Activated CD4-positive, alpha-beta T cell treated with anti-CD3 and anti-CD28 coated beads for 36 hours (primary cell): ENCODE measurements at regions not wholly inside any gene's neighbourhood (a gene's known extent, or its start where the extent isn't known, plus 50 kb on each side); places are given as distances from the start of the nearest gene placed in this dataset.
"Not testable (repeated sequence)": the region's sequence is repeated elsewhere in the genome, so short reads cannot be mapped to it uniquely, and the experiment has no call there.

ENCODE experiments used
- ATAC-seq: fragments of 200-7000 bp; cut with Tn5 transposase; one replicate; pipeline ENCODE4 v1.10.0; 2021; ENCODE audit warnings: mild to moderate bottlenecking, moderate library complexity
- CTCF ChIA-PET: fragments of 350-600 bp; sonication (Branson Sonifier 250); formaldehyde crosslinking; loops from one replicate; lab custom pipeline; 2021; ENCODE audit warnings: antibody characterized with exemption; lab: Charles Lee
- POLR2A ChIA-PET: fragments of 350-600 bp; sonication (Branson Sonifier 250); formaldehyde crosslinking; loops from one replicate; lab custom pipeline; 2021; ENCODE audit warnings: antibody characterized with exemption, inconsistent platforms; lab: Charles Lee
- DNase-seq: peaks from one replicate; pipeline ENCODE4 v3.0.0-alpha.2; 2020
- H3K27ac Mint-ChIP-seq: one replicate; pipeline ENCODE4 v1.8.0; 2021; ENCODE audit warnings: mixed read lengths
- H3K27me3 Mint-ChIP-seq: one replicate; pipeline ENCODE4 v1.8.0; 2021; ENCODE audit warnings: mixed read lengths
- H3K36me3 Mint-ChIP-seq: one replicate; pipeline ENCODE4 v1.8.0; 2021; ENCODE audit warnings: low read depth, mixed read lengths
- H3K4me1 Mint-ChIP-seq: one replicate; pipeline ENCODE4 v1.8.0; 2021; ENCODE audit warnings: mixed read lengths
- H3K4me3 Mint-ChIP-seq: one replicate; pipeline ENCODE4 v1.8.0; 2021; ENCODE audit warnings: mild to moderate bottlenecking, moderate library complexity, mixed read lengths
- H3K9me3 Mint-ChIP-seq: one replicate; pipeline ENCODE4 v1.8.0; 2021; ENCODE audit warnings: low read depth, mixed read lengths
- intact Hi-C, 2 experiments: fragments of 100-400 bp; cut with DNase I in 1 of 2; cut with micrococcal nuclease in 1 of 2; formaldehyde crosslinking; loops; one replicate each; pipeline versions ENCODE4 v1.14.2 to v1.15.1; 2022 to 2024; cut with DNase I, micrococcal nuclease

- no peak overlapping the region for H3K4me3 Mint-ChIP-seq
- intact Hi-C loops: no loop called here
- no peak for DNase-seq
- H3K36me3 Mint-ChIP-seq: no peaks in the 10 kb centered on the region
- ChIA-PET POLR2A (no interaction called here), CTCF (no interaction called here)
- H3K27me3 Mint-ChIP-seq: peaks cover 3% of the 10 kb centered on the region
- H3K4me1 Mint-ChIP-seq: no peaks in the 10 kb centered on the region
- H3K27ac Mint-ChIP-seq: no peak overlapping the region
- ATAC-seq: no peak
- H3K9me3 Mint-ChIP-seq: peaks cover 7% of the 10 kb centered on the region
Measured at GRCh38 chr5:119694284-119694683, 64.9 kb downstream of the FAM170A start.

GRCh38 chr5:119706049-119706448 is 76.7 kb downstream of the FAM170A start:
- DNase-seq (no peak), ATAC-seq (no peak)

GRCh38 chr5:119708076-119708790 is 78.9 kb downstream of the FAM170A start:
- CTCF ChIA-PET: no interaction called here
- peaks cover 6% of the 10 kb centered on the region for H3K27me3 Mint-ChIP-seq

More at GRCh38 chr5:119706049-119706448, 76.7 kb downstream of the FAM170A start:
- ChIA-PET CTCF (no interaction called here), POLR2A (no interaction called here)
- Mint-ChIP-seq H3K4me1 (no peaks in the 10 kb centered on the region), H3K9me3 (peaks cover 3% of the 10 kb centered on the region), H3K36me3 (no peaks in the 10 kb centered on the region), H3K4me3 (no peak overlapping the region), H3K27ac (no peak overlapping the region), H3K27me3 (peaks cover 5% of the 10 kb centered on the region)
- intact Hi-C loops: no loop called here

GRCh38 chr5:119721775-119722174 is 92.4 kb downstream of the FAM170A start:
- intact Hi-C loops: no loop called here
- CTCF ChIA-PET: interaction anchor here (0.9 kb wide), 1 partner anchor 197 kb away, joined by 4 read pairs; no protein-coding TSS in a partner anchor
- Mint-ChIP-seq H3K9me3 (peaks cover 4% of the 10 kb centered on the region), H3K27ac (no peak overlapping the region), H3K4me3 (no peak overlapping the region), H3K27me3 (no peaks in the 10 kb centered on the region), H3K36me3 (no peaks in the 10 kb centered on the region), H3K4me1 (no peaks in the 10 kb centered on the region)
- POLR2A ChIA-PET: no interaction called here
- ATAC-seq (no peak), DNase-seq (no peak)

More at GRCh38 chr5:119708076-119708790, 78.9 kb downstream of the FAM170A start:
- intact Hi-C loops: no loop called here
- H3K36me3 Mint-ChIP-seq: no peaks in the 10 kb centered on the region
- H3K4me1 Mint-ChIP-seq: no peaks in the 10 kb centered on the region
- no peak for ATAC-seq
- no peak overlapping the region for H3K27ac Mint-ChIP-seq
- H3K9me3 Mint-ChIP-seq: no peaks in the 10 kb centered on the region
- H3K4me3 Mint-ChIP-seq: no peak overlapping the region
- POLR2A ChIA-PET: no interaction called here
- DNase-seq: no peak

- CTCF ChIA-PET: interaction anchor here (1.0 kb wide), 1 partner anchor 12 kb away, joined by 3 read pairs; no protein-coding TSS in a partner anchor
- H3K4me1 Mint-ChIP-seq, DNase-seq, ATAC-seq, H3K4me3 Mint-ChIP-seq, H3K9me3 Mint-ChIP-seq, H3K27ac Mint-ChIP-seq, H3K36me3 Mint-ChIP-seq, H3K27me3 Mint-ChIP-seq, POLR2A ChIA-PET, intact Hi-C loops: not testable (repeated sequence)
Measured at GRCh38 chr5:119725291-119725690, 95.9 kb downstream of the FAM170A start.

- Mint-ChIP-seq H3K36me3 (no peaks in the 10 kb centered on the region), H3K9me3 (peaks cover 9% of the 10 kb centered on the region), H3K4me3 (no peak overlapping the region), H3K4me1 (no peaks in the 10 kb centered on the region), H3K27ac (no peak overlapping the region), H3K27me3 (no peaks in the 10 kb centered on the region)
- ChIA-PET POLR2A (no interaction called here), CTCF (no interaction called here)
- DNase-seq (no peak), ATAC-seq (no peak)
- intact Hi-C loops: no loop called here
Measured at GRCh38 chr5:119726544-119726943, 97.2 kb downstream of the FAM170A start.

- ATAC-seq: no peak
- H3K36me3 Mint-ChIP-seq: no peaks in the 10 kb centered on the region
- H3K27me3 Mint-ChIP-seq: peaks cover 2% of the 10 kb centered on the region
- H3K27ac Mint-ChIP-seq: no peak overlapping the region
- no peaks in the 10 kb centered on the region for H3K4me1 Mint-ChIP-seq
- intact Hi-C loops: loop anchor here in 1 of 2 experiments (10.0 kb wide), 2 partner anchors 165 to 265 kb away; no protein-coding TSS in a partner anchor
- POLR2A ChIA-PET: no interaction called here
- CTCF ChIA-PET: no interaction called here
- no peak overlapping the region for H3K4me3 Mint-ChIP-seq
- no peaks in the 10 kb centered on the region for H3K9me3 Mint-ChIP-seq
- DNase-seq: no peak
Measured at GRCh38 chr5:119740225-119740624, 110.9 kb downstream of the FAM170A start.

GRCh38 chr5:119741691-119742090 is 112.3 kb downstream of the FAM170A start:
- DNase-seq (no peak), ATAC-seq (no peak)
- no peak overlapping the region for H3K4me3 Mint-ChIP-seq
- CTCF ChIA-PET: interaction anchor here (0.7 to 1.4 kb wide), 3 partner anchors 12 to 270 kb away, joined by 3 read pairs; no protein-coding TSS in a partner anchor
- peaks cover 2% of the 10 kb centered on the region for H3K27me3 Mint-ChIP-seq
- H3K27ac Mint-ChIP-seq: no peak overlapping the region
- no peaks in the 10 kb centered on the region for H3K9me3 Mint-ChIP-seq
- intact Hi-C loops: loop anchor here in 1 of 2 experiments (10.0 kb wide), 2 partner anchors 167 to 267 kb away; no protein-coding TSS in a partner anchor
- no peaks in the 10 kb centered on the region for H3K36me3 Mint-ChIP-seq
- POLR2A ChIA-PET: no interaction called here
- no peaks in the 10 kb centered on the region for H3K4me1 Mint-ChIP-seq

GRCh38 chr5:119742311-119742710 is 113.0 kb downstream of the FAM170A start:
- H3K4me1 Mint-ChIP-seq: no peaks in the 10 kb centered on the region
- no peak overlapping the region for H3K27ac Mint-ChIP-seq
- no peak for DNase-seq
- H3K9me3 Mint-ChIP-seq: no peaks in the 10 kb centered on the region
- ChIA-PET POLR2A (no interaction called here), CTCF (interaction anchor here (1.0 to 1.4 kb wide), 2 partner anchors 11 to 258 kb away, joined by 3 read pairs; no protein-coding TSS in a partner anchor)
- peaks cover 2% of the 10 kb centered on the region for H3K27me3 Mint-ChIP-seq
- intact Hi-C loops: loop anchor here in 1 of 2 experiments (10.0 kb wide), 2 partner anchors 168 to 268 kb away; no protein-coding TSS in a partner anchor
- ATAC-seq: no peak
- H3K4me3 Mint-ChIP-seq: no peak overlapping the region
- H3K36me3 Mint-ChIP-seq: no peaks in the 10 kb centered on the region

- no peaks in the 10 kb centered on the region for H3K36me3 Mint-ChIP-seq
- CTCF ChIA-PET: no interaction called here
- POLR2A ChIA-PET: no interaction called here
- H3K4me1 Mint-ChIP-seq: no peaks in the 10 kb centered on the region
- no peak overlapping the region for H3K27ac Mint-ChIP-seq
- H3K27me3 Mint-ChIP-seq: peaks cover 2% of the 10 kb centered on the region
- intact Hi-C loops: loop anchor here (1.0 to 10.0 kb wide), 5 partner anchors 165 to 756 kb away; partner anchors contain the start of gene DTWD2 (in 1 of the 2)
- DNase-seq (peak; percentile 10), ATAC-seq (peak; percentile 51)
- H3K4me3 Mint-ChIP-seq: no peak overlapping the region
- H3K9me3 Mint-ChIP-seq: no peaks in the 10 kb centered on the region
Measured at GRCh38 chr5:119743927-119744326, 114.6 kb downstream of the FAM170A start.

- no peaks in the 10 kb centered on the region for H3K27me3 Mint-ChIP-seq
- no peak for DNase-seq
- no peak for ATAC-seq
- no peak overlapping the region for H3K27ac Mint-ChIP-seq
- POLR2A ChIA-PET: no interaction called here
- intact Hi-C loops: loop anchor here in 1 of 2 experiments (10.0 kb wide), 2 partner anchors 171 to 271 kb away; no protein-coding TSS in a partner anchor
- no peaks in the 10 kb centered on the region for H3K4me1 Mint-ChIP-seq
- H3K9me3 Mint-ChIP-seq: no peaks in the 10 kb centered on the region
- H3K36me3 Mint-ChIP-seq: no peaks in the 10 kb centered on the region
- CTCF ChIA-PET: no interaction called here
- H3K4me3 Mint-ChIP-seq: no peak overlapping the region
Measured at GRCh38 chr5:119745976-119746375, 116.6 kb downstream of the FAM170A start.

- intact Hi-C loops: loop anchor here in 1 of 2 experiments (10.0 kb wide), 2 partner anchors 172 to 272 kb away; no protein-coding TSS in a partner anchor
- ChIA-PET CTCF (interaction anchor here (0.6 to 1.0 kb wide), 3 partner anchors 167 to 790 kb away, joined by 3 read pairs; no protein-coding TSS in a partner anchor), POLR2A (no interaction called here)
- DNase-seq (no peak), ATAC-seq (no peak)
- Mint-ChIP-seq H3K4me1 (no peaks in the 10 kb centered on the region), H3K36me3 (no peaks in the 10 kb centered on the region), H3K9me3 (no peaks in the 10 kb centered on the region), H3K4me3 (no peak overlapping the region), H3K27me3 (no peaks in the 10 kb centered on the region), H3K27ac (no peak overlapping the region)
Measured at GRCh38 chr5:119746984-119747383, 117.6 kb downstream of the FAM170A start.
